GM23338 (cell line): ENCODE measurements at regions not wholly inside any gene's neighbourhood (a gene's known extent, or its start where the extent isn't known, plus 50 kb on each side); places are given as distances from the start of the nearest gene placed in this dataset.

Experiments
- ATAC-seq: fragments of 200-7000 bp; cut with Tn5 transposase; 3 replicates; pipeline ENCODE4 v1.9.1; 2020
- DNase-seq: peaks from one replicate; pipeline ENCODE4 v3.0.0-alpha.2; 2015; ENCODE audit warnings: low spot score
- H2AFZ ChIP-seq: fragments of 200-600 bp; sonication (generic); 2 replicates; pipeline ENCODE4 v1.8.0; 2016; ENCODE audit warnings: antibody characterized with exemption, mild to moderate bottlenecking, moderate library complexity
- H3F3A ChIP-seq: fragments of 200-600 bp; sonication (generic); replicated peaks from 2 replicates; pipeline ENCODE4 v1.8.0; 2017; ENCODE audit warnings: antibody characterized with exemption, mixed run types, low read depth
- H3K27ac ChIP-seq: fragments of 200-600 bp; sonication (generic); 2 replicates; pipeline ENCODE4 v1.6.1; 2016; ENCODE audit warnings: low read depth
- H3K27me3 ChIP-seq: fragments of 200-600 bp; sonication (generic); 2 replicates; pipeline ENCODE4 v1.8.0; 2016; ENCODE audit warnings: mild to moderate bottlenecking, mixed run types, moderate library complexity; ENCODE audit not compliant: insufficient read depth
- H3K36me3 ChIP-seq: fragments of 200-600 bp; sonication (generic); 2 replicates; pipeline ENCODE4 v1.8.0; 2016; ENCODE audit warnings: mild to moderate bottlenecking; ENCODE audit not compliant: insufficient read depth
- H3K4me1 ChIP-seq: fragments of 200-600 bp; sonication (generic); 2 replicates; pipeline ENCODE4 v1.8.0; 2016; ENCODE audit warnings: mild to moderate bottlenecking, moderate library complexity; ENCODE audit not compliant: insufficient read depth
- H3K4me2 ChIP-seq: fragments of 200-600 bp; sonication (generic); 2 replicates; pipeline ENCODE4 v1.7.1; 2017; ENCODE audit warnings: mixed run types
- H3K4me3 ChIP-seq: fragments of 200-600 bp; sonication (generic); 2 replicates; pipeline ENCODE4 v1.6.1; 2016; ENCODE audit warnings: mixed run types
- H3K79me2 ChIP-seq: fragments of 200-600 bp; sonication (generic); replicated peaks from 2 replicates; pipeline ENCODE4 v1.8.0; 2017; ENCODE audit warnings: mild to moderate bottlenecking; ENCODE audit not compliant: insufficient read depth
- H3K9me2 ChIP-seq: fragments of 200-600 bp; sonication (generic); 2 replicates; pipeline ENCODE4 v1.8.0; 2017; ENCODE audit not compliant: insufficient read depth
- H4K20me1 ChIP-seq: fragments of 200-600 bp; sonication (generic); replicated peaks from 2 replicates; pipeline ENCODE4 v1.8.0; 2017; ENCODE audit warnings: mild to moderate bottlenecking; ENCODE audit not compliant: insufficient read depth
- H3K27ac Mint-ChIP-seq: 2 replicates; pipeline ENCODE4 v1.8.0; 2020; ENCODE audit warnings: inconsistent platforms, mild to moderate bottlenecking, moderate library complexity, mixed read lengths
- H3K27me3 Mint-ChIP-seq: 3 replicates; pipeline ENCODE4 v1.8.0; 2022; ENCODE audit warnings: low read depth, mild to moderate bottlenecking, moderate library complexity, mixed read lengths, inconsistent platforms; ENCODE audit not compliant: insufficient read depth, poor library complexity
- H3K36me3 Mint-ChIP-seq: 3 replicates; pipeline ENCODE4 v1.8.0; 2021; ENCODE audit warnings: low read depth, mild to moderate bottlenecking, inconsistent platforms, moderate library complexity, mixed read lengths
- H3K4me1 Mint-ChIP-seq: 3 replicates; pipeline ENCODE4 v1.8.0; 2020; ENCODE audit warnings: mild to moderate bottlenecking, inconsistent platforms, mixed read lengths
- H3K4me3 Mint-ChIP-seq: 3 replicates; pipeline ENCODE4 v1.8.0; 2021; ENCODE audit warnings: moderate library complexity, mild to moderate bottlenecking, inconsistent platforms, mixed read lengths
- H3K9me3 Mint-ChIP-seq: 3 replicates; pipeline ENCODE4 v1.8.0; 2020; ENCODE audit warnings: moderate library complexity, mild to moderate bottlenecking, inconsistent platforms, mixed read lengths
- CREB1 ChIP-seq: fragments of 250-450 bp; sonication (Bioruptor Pico); IDR thresholded peaks from 2 replicates; pipeline ENCODE4 v1.5.0; 2020; ENCODE audit warnings: low read depth, mild to moderate bottlenecking, moderate library complexity
- CTCF ChIP-seq, 2 experiments: fragments of 200-600 bp in 1 of 2; sonication (generic) in 1 of 2; conservative IDR thresholded peaks; 2 replicates each; pipeline versions ENCODE4 v1.5.1 to v1.6.1; 2016 to 2017; ENCODE audit warnings: antibody characterized with exemption in 2 of 2, low read depth in 2 of 2, mild to moderate bottlenecking in 2 of 2, moderate library complexity in 1 of 2
- ETS1 ChIP-seq: IDR thresholded peaks from 2 replicates; pipeline ENCODE4 v1.6.1; 2016; ENCODE audit warnings: antibody characterized with exemption
- EZH2 ChIP-seq: fragments of 200-600 bp; sonication (generic); IDR thresholded peaks from one replicate; pipeline ENCODE4 v1.8.0; 2017; ENCODE audit warnings: antibody characterized with exemption, mild to moderate bottlenecking, low read depth; ENCODE audit not compliant: unreplicated experiment
- EZH2phosphoT487 ChIP-seq: fragments of 200-600 bp; sonication (generic); IDR thresholded peaks from one replicate; pipeline ENCODE4 v1.8.1; 2018; ENCODE audit warnings: antibody characterized with exemption; ENCODE audit not compliant: unreplicated experiment
- NANOG ChIP-seq: IDR thresholded peaks from 2 replicates; pipeline ENCODE4 v1.6.1; 2016; ENCODE audit warnings: antibody characterized with exemption, borderline replicate concordance
- POLR2AphosphoS5 ChIP-seq: IDR thresholded peaks from 2 replicates; pipeline ENCODE4 v1.6.1; 2016; ENCODE audit warnings: antibody characterized with exemption, low read depth
- REST ChIP-seq: IDR thresholded peaks from one replicate; pipeline ENCODE4 v1.6.1; 2018; ENCODE audit warnings: antibody characterized with exemption; ENCODE audit not compliant: unreplicated experiment
- ZNF114 ChIP-seq: fragments of 250-450 bp; sonication (Bioruptor Pico); IDR thresholded peaks from 2 replicates; pipeline ENCODE4 v1.5.0; 2020; ENCODE audit warnings: mild to moderate bottlenecking, moderate library complexity
- ZNF331 ChIP-seq: fragments of 250-450 bp; sonication (Bioruptor Pico); IDR thresholded peaks from 2 replicates; pipeline ENCODE4 v1.5.0; 2020; ENCODE audit warnings: low read depth, mild to moderate bottlenecking, moderate library complexity
- ZNF462 ChIP-seq: fragments of 250-450 bp; sonication (Bioruptor Pico); IDR thresholded peaks from 2 replicates; pipeline ENCODE4 v1.5.0; 2020; ENCODE audit warnings: mild to moderate bottlenecking, moderate library complexity

GRCh38 chr1:55369474-55369873 lies 154.3 kb upstream of the USP24 start:
- ATAC-seq = no peak
- TF ChIP-seq ZNF462 = no peak
- no peak for TF ChIP-seq REST
- TF ChIP-seq EZH2phosphoT487 = no peak
- no peak for TF ChIP-seq ZNF331
- TF ChIP-seq ETS1 = no peak
- no peak for TF ChIP-seq CTCF (conservative IDR thresholded peaks at IDR 0.05; ENCODE audit: low read depth in 2 of 2)
- no peak for TF ChIP-seq EZH2
- TF ChIP-seq POLR2AphosphoS5 = no peak
- no peak for TF ChIP-seq NANOG
- no peak for TF ChIP-seq CREB1 (CRISPR knock-in tag)
- TF ChIP-seq ZNF114 (CRISPR knock-in tag) = no peak
- Histone ChIP-seq H3K36me3 (no peaks in the 10 kb centered on the region), H3K9me2 (0 out of 2 replicates have a peak, but pooled peaks cover 5% of the 10 kb centered on the region), H3K79me2 (no peaks in the 10 kb centered on the region), H3K4me2 (no peak overlapping the region), H2AFZ (no peak overlapping the region), H3K4me3 (no peak overlapping the region), H3F3A (no peaks in the 10 kb centered on the region), H3K4me1 (no peaks in the 10 kb centered on the region), H3K27me3 (no peaks in the 10 kb centered on the region), H4K20me1 (no peaks in the 10 kb centered on the region), H3K27ac (no peak overlapping the region)
- no peaks in the 10 kb centered on the region for H3K36me3 Mint-ChIP-seq
- no peak for DNase-seq
- no peaks in the 10 kb centered on the region for H3K4me1 Mint-ChIP-seq
- H3K27me3 Mint-ChIP-seq = no peaks in the 10 kb centered on the region
- no peak overlapping the region for H3K27ac Mint-ChIP-seq
- H3K9me3 Mint-ChIP-seq = no peaks in the 10 kb centered on the region
- no peak overlapping the region for H3K4me3 Mint-ChIP-seq
